ENCODE measurements at regions not wholly inside any gene's neighbourhood (a gene's known extent, or its start where the extent isn't known, plus 50 kb on each side); places are given as distances from the start of the nearest gene placed in this dataset.

GRCh38 chr6:6716998-6717763, 128.7 kb downstream of the LY86 start:
- peaks cover 6 to 7% of the 10 kb centered on the region in 2 donors for H3K4me1 Mint-ChIP-seq
- DNase-seq: no peak
- H3K36me3 Mint-ChIP-seq: peaks cover 0 to 3% (median 0%) of the 10 kb centered on the region in 3 donors
- H3K9me3 Mint-ChIP-seq: no peaks in the 10 kb centered on the region
- H3K27ac Mint-ChIP-seq: no peak overlapping the region
- H3K4me3 Mint-ChIP-seq: no peak overlapping the region
- H3K27me3 Mint-ChIP-seq (ENCODE audit: low read depth in 3 of 3): peaks cover 2 to 9% (median 6%) of the 10 kb centered on the region in 3 donors

GRCh38 chr6:6717953-6718352, 129.4 kb downstream of the LY86 start:
- Mint-ChIP-seq H3K27me3 (ENCODE audit: low read depth in 3 of 3) (peaks cover 2 to 6% (median 6%) of the 10 kb centered on the region in 3 donors), H3K9me3 (no peaks in the 10 kb centered on the region), H3K27ac (no peak overlapping the region), H3K36me3 (no peaks in the 10 kb centered on the region), H3K4me1 (peaks cover 0 to under 1% of the 10 kb centered on the region in 2 donors), H3K4me3 (no peak overlapping the region)
- DNase-seq: no peak

- no peak for DNase-seq
- Mint-ChIP-seq H3K9me3 (no peaks in the 10 kb centered on the region), H3K4me3 (no peak overlapping the region), H3K27me3 (ENCODE audit: low read depth in 3 of 3) (peaks cover 3 to 6% (median 5%) of the 10 kb centered on the region in 3 donors), H3K36me3 (no peaks in the 10 kb centered on the region), H3K4me1 (peaks cover 3 to 12% of the 10 kb centered on the region in 2 donors), H3K27ac (peak overlapping the region in 1 of 6 donors; percentile 5)
These were observed 133.1 kb downstream of the LY86 start for GRCh38 chr6:6721606-6722005.

- Mint-ChIP-seq H3K27ac (no peak overlapping the region), H3K9me3 (no peaks in the 10 kb centered on the region), H3K36me3 (no peaks in the 10 kb centered on the region), H3K27me3 (ENCODE audit: low read depth in 3 of 3) (peaks cover 6 to 7% (median 6%) of the 10 kb centered on the region in 3 donors), H3K4me3 (no peak overlapping the region), H3K4me1 (peaks cover 3 to 12% of the 10 kb centered on the region in 2 donors)
- no peak for DNase-seq
These were observed 133.7 kb downstream of the LY86 start for GRCh38 chr6:6722195-6722594.

DNA sequence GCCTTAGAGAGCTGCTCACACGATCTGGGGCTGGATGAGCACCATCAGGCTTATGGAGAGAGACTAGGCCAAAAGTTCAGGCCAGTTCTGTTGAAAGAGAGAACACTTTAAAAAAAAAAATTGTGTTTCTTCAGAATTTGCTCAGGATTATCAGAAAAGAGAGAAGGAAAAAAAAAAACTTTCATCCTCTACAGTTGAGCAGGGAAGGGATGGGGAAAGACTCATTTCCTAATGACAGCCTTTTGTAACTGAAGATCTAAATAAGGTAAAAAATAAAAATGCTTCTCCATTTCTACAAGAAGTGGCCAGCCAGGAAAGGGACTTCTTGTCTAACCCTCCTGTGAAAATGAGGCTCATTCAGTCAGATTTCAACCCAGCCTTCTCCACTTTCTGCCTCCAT, 134.8 kb downstream of the LY86 start:
- Mint-ChIP-seq H3K9me3 (no peaks in the 10 kb centered on the region), H3K4me1 (peaks cover 3 to 12% of the 10 kb centered on the region in 2 donors), H3K27me3 (ENCODE audit: low read depth in 3 of 3) (peaks cover 6 to 7% (median 6%) of the 10 kb centered on the region in 3 donors), H3K4me3 (peak overlapping the region in 1 of 5 donors; percentile 3), H3K36me3 (no peaks in the 10 kb centered on the region), H3K27ac (no peak overlapping the region)
- no peak for DNase-seq

- peak overlapping the region in 1 of 5 donors; percentile 81 for H3K4me3 Mint-ChIP-seq
- H3K27ac Mint-ChIP-seq: no peak overlapping the region
These were observed 135.5 kb downstream of the LY86 start for GRCh38 chr6:6723921-6724538.

DNA sequence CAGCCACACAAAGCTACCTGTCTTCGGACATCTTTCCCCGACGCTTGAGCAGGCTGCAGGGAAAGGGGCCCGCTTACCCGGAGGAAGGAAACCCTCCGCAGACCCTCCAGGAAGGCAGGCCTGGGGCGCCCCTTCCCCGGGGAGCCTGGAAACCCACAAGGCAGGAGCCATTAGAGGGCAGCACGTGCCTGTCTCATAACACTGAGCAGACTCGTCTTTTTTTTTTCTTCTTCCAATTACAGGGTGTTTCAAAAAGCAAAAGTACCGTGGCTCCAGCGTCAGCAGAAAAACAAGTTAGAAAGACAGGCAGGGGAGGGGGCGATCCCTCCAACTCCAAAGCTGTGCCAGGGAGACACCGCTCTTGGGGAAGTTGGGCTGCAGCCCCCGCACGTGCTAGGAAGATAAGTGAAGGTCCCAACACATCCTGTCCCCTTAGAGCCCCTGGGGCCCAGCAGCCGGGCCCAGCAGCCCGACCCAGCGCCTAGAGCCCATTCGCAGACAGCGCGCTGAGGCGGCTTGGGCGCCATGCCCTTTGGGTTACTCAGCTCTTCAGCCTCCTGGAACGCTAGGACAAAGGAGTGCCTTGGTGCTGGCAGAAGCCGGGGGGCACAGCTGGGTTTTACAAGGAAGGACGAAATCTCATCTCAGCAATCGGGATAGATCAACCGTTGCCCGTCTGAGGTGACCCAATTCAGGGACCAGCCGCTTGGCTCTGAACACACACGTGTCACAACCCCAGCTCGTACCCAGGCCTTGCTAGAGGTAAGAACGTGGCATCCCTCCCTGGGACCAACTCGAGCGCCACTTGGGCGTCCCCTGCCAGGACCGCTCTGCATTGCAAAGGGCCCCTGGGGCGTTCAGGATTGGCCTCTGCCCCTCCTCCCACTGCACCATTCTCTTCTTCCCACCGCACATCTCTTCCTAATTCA, 136.3 kb downstream of the LY86 start:
- H3K36me3 Mint-ChIP-seq: no peaks in the 10 kb centered on the region
- no peaks in the 10 kb centered on the region for H3K9me3 Mint-ChIP-seq
- peak; percentile 10 to 25 (median 19) for DNase-seq
- peaks cover 1 to 7% (median 3%) of the 10 kb centered on the region in 3 donors for H3K27me3 Mint-ChIP-seq (ENCODE audit: low read depth in 3 of 3)
- H3K4me3 Mint-ChIP-seq: peak overlapping the region in 4 of 5 donors; percentile 7 to 81 (median 76)
- peak overlapping the region in 1 of 6 donors; percentile 51 for H3K27ac Mint-ChIP-seq
- peaks cover 3 to 12% of the 10 kb centered on the region in 2 donors for H3K4me1 Mint-ChIP-seq

More at GRCh38 chr6:6723921-6724538, 135.5 kb downstream of the LY86 start:
- no peak for DNase-seq
- peaks cover 1 to 7% (median 3%) of the 10 kb centered on the region in 3 donors for H3K27me3 Mint-ChIP-seq (ENCODE audit: low read depth in 3 of 3)
- H3K4me1 Mint-ChIP-seq: peaks cover 3 to 12% of the 10 kb centered on the region in 2 donors
- H3K36me3 Mint-ChIP-seq: no peaks in the 10 kb centered on the region
- no peaks in the 10 kb centered on the region for H3K9me3 Mint-ChIP-seq

GRCh38 chr6:6725468-6726209, 137.1 kb downstream of the LY86 start:
- no peak for DNase-seq
- H3K27me3 Mint-ChIP-seq (ENCODE audit: low read depth in 3 of 3): peaks cover 1 to 7% (median 3%) of the 10 kb centered on the region in 3 donors
- H3K9me3 Mint-ChIP-seq: no peaks in the 10 kb centered on the region
- no peak overlapping the region for H3K27ac Mint-ChIP-seq
- H3K4me3 Mint-ChIP-seq: peak overlapping the region in 1 of 5 donors; percentile 49
- H3K4me1 Mint-ChIP-seq: peaks cover 3 to 12% of the 10 kb centered on the region in 2 donors
- no peaks in the 10 kb centered on the region for H3K36me3 Mint-ChIP-seq

- no peak overlapping the region for H3K27ac Mint-ChIP-seq
These were observed 139.8 kb downstream of the LY86 start for GRCh38 chr6:6728169-6728941.

GRCh38 chr6:6729971-6730370, 141.5 kb downstream of the LY86 start:
- peaks cover 2 to 10% (median 9%) of the 10 kb centered on the region in 3 donors for H3K27me3 Mint-ChIP-seq (ENCODE audit: low read depth in 3 of 3)
- H3K4me1 Mint-ChIP-seq: peaks cover 0 to 7% of the 10 kb centered on the region in 2 donors
- no peak for DNase-seq
- no peak overlapping the region for H3K27ac Mint-ChIP-seq
- H3K9me3 Mint-ChIP-seq: peaks cover 0 to 1% (median 0%) of the 10 kb centered on the region in 6 donors
- no peak overlapping the region for H3K4me3 Mint-ChIP-seq
- no peaks in the 10 kb centered on the region for H3K36me3 Mint-ChIP-seq

More at GRCh38 chr6:6728169-6728941, 139.8 kb downstream of the LY86 start:
- H3K4me3 Mint-ChIP-seq: no peak overlapping the region
- H3K27me3 Mint-ChIP-seq (ENCODE audit: low read depth in 3 of 3): peaks cover 0 to 5% (median 5%) of the 10 kb centered on the region in 3 donors
- peaks cover 3 to 12% of the 10 kb centered on the region in 2 donors for H3K4me1 Mint-ChIP-seq
- DNase-seq: no peak
- H3K9me3 Mint-ChIP-seq: no peaks in the 10 kb centered on the region
- no peaks in the 10 kb centered on the region for H3K36me3 Mint-ChIP-seq

GRCh38 chr6:6730831-6731230, 142.3 kb downstream of the LY86 start:
- H3K27ac Mint-ChIP-seq: no peak overlapping the region
- DNase-seq: no peak
- peaks cover 2 to 13% (median 10%) of the 10 kb centered on the region in 3 donors for H3K27me3 Mint-ChIP-seq (ENCODE audit: low read depth in 3 of 3)
- no peak overlapping the region for H3K4me3 Mint-ChIP-seq
- peaks cover 0 to 1% (median 0%) of the 10 kb centered on the region in 6 donors for H3K9me3 Mint-ChIP-seq
- peaks cover 0 to 4% of the 10 kb centered on the region in 2 donors for H3K4me1 Mint-ChIP-seq
- H3K36me3 Mint-ChIP-seq: no peaks in the 10 kb centered on the region

All from immature natural killer cell (primary cell).